Renal pelvis (tissue), 1 donor: ENCODE measurements at regions not wholly inside any gene's neighbourhood (a gene's known extent, or its start where the extent isn't known, plus 50 kb on each side); places are given as distances from the start of the nearest gene placed in this dataset.

Experiments
- DNase-seq: peaks from one replicate; pipeline ENCODE4 v3.0.0-alpha.2; 2013

DNA sequence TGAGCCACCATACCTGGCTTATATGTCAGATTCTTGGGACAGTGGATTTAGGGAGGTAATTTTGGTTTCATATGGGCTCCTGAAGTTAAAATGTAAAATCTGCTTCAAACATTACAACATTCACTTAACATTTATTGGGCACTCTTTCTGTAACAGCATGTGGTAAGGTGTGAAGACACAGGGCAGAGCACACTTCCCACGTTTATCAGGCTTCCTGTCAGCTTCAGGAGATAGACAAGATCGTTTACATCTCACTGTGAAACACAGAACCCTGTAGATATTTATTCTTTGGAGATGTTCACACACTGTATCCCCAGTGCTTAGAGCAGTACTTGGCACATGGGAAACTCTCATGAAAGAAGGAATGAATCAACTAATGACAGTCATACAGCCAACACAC lies 426.0 kb upstream of the RARB start:
- DNase-seq, result no peak

DNA sequence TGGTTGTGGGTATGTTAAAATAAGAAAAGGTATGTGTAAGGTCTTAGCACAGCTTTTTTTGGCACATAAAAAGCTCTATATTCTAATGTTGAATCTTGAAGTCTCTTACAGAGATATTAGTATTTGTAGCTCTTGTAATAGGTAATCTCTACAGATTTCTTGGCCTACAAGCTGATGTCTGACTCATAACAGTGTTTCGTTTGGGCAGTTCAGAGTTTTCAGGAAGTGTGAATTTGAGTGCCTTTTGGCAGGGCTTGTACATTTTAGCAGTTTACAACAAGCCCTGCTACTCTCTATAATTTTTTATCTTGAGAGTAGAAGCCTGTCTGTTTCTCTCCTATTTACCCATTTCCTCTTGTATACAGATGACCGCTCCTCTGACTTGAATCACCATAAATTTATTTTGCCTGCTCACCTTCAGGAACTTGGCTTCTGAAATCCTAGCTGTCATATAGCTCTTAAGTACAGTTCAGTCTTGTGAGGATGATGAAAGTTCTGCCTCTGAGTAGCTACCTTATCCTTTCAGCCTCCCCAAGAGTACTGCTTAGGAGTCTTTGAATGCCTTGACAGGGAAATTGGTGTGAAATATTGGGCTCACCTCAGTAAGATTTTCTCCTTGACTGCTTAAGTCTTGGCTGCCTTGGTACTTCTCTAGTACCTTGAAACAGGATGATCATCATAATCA lies 419.9 kb upstream of the RARB start:
- peak; percentile 16 for DNase-seq

DNA sequence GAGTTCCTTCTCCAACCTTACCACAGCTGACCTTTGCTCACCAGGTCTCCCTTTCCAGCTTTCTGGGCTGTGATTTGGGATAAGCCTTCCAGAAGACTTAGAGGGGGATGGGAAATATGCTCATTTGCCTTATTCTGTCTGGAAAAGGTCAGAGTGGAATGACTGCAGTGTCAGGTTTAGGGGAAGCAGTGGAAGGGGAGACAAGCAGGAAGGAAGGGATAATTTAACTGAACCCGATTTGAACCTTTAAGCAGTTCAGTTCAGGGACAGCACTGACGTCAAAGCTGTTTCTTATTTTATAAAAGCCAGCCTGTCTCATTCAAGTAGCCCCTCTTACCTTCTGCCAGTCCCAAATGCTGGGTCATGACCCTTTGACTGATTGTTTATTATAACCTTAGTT lies 418.4 kb upstream of the RARB start:
- DNase-seq, result peak; percentile 40

DNA sequence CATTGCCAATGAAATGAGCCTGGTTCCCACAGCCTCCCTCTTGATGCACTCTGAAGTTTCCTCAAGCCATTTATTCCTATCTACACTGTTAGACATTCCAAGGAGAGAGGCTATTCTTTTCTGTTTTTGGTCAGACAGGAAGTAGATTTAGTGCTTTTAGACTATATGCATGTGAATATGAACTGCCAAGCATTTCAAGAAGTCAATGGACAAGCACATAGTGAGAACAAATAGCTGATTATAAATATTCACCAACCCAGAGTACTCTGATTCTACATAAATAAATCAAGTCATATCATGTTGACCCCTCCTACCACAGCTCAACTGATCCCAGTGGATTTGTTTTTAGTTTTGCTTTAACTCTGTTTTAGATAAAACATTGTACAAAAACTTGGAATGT lies 412.5 kb upstream of the RARB start:
- no peak for DNase-seq

DNA sequence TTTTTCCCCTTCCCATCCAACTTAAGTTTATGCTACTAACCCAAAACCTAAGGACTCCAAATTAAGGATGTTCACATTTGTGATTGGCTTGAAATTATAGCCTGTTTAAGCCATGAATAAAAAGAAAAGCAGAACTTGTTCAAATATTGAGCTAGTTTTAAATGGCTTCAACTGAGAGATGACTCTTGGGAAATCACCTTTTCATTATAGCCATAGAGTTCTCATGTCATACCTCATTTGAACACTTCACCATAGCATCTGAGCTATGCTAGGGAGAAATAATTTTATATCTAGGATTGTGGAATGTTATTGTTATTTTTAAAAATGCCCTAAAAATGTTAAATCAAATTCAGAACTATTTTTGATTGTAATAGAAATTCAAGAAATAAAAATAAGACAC lies 409.2 kb upstream of the RARB start:
- no peak for DNase-seq

DNA sequence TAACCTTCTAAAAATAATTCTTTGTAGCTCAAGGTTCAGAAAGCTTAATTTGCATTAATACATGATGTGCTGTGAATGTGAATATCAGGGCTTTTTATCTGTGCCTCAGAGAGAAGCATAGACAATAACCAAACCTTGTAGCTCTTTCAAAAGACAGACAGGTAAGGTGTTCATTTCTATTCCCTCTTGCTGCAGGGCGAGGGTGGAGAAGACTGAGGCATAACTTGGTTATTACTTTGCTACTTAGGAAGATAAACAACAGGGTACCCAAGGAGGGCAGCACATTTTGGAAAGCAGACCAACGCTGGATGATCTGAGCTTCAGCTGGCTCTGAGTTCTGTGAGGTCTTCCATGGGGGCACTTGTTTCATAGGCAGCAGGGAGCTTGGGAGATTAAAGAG lies 408.6 kb upstream of the RARB start:
- no peak for DNase-seq

DNA sequence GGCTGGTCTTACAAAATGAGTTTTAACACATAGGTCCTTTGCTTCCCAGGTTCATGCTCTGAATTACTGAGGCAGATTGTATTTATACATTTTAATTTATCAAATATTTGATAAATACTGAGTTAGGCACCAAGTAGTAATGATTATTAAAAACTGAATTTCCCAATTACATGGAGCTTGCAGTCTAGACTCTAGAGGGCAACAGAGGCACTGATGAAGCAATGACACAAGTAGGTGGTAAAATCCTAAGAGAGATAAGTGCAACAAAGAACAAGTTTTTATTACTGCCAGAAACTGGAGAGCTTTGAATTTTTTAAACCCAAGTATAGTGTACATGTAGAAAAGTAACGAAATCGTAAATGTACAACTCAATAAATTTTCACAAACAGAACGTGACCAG lies 406.2 kb upstream of the RARB start:
- no peak for DNase-seq

DNA sequence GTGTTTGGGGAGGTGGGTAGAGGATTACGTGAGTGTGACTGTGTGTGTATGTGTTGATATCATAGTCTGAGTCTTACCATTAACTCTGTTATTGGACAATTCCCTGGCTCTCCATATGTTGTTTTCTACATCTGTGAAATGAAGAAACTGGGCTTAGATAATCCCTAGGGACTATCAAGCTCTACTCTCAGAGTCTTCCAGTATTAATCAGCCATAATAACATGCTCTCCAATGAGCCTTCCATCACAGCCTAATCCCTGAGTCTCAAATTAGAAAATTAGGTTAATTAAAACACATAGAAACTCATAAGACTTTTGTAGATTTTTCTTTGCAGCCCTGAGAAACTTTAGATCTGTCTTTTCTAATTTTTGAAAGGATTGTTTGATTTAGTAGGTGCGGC lies 404.2 kb upstream of the RARB start:
- DNase-seq, result no peak

DNA sequence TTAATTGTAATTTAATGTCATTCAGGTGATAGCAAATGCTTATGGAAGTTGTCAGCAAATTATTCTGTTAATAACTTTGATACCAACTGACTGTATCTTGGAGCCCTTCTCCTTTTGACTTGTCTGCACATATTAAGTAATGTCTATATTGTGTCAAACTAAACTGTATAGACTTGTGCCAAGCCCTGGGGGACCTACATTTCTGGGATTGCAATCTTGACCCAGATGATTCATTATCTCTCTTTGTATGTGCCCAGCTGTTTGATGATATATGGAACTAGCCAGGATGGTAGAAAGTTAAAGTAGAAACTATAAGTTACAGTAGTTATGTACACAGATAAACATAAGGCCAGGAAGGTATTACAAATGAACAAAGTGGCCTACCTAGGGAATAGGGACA lies 402.8 kb upstream of the RARB start:
- no peak for DNase-seq

DNA sequence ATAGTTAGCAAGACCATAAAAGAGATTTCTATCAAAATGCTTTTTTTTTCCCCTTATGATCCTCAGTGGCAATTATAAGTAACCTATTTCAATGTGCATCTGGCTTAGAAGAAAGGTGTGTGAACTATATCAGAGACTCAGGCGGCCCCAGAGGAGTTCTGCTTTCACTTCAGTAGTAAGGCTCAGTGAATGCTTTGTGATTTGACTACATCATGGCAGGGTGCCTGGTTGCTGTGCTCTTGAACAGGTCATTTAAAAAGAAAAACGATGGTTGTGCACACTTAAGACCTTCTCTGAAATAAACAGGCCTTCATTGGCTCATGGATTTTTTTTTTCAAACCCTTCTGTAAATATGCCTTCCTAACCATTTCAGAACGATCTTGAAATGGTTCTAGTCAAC lies 400.4 kb upstream of the RARB start:
- DNase-seq, result peak; percentile 51

DNA sequence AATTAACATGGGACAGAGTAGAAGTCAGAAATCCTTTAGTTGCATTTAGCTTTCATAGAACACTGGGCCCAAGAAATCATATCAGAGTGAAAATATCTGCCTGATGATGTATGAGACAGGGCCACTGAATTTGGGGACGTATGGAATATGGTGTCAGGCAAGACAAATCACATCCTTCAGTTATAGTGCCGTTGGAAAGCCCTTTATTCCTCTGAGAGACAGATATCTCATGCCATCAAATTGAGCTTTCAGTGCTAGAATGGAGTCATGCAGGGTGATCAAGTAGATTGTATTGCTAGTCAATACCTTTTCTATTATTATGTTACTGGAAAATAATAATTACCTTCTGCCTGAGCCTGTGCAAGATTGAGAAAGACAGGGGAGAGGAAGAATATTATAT lies 398.2 kb upstream of the RARB start:
- no peak for DNase-seq

DNA sequence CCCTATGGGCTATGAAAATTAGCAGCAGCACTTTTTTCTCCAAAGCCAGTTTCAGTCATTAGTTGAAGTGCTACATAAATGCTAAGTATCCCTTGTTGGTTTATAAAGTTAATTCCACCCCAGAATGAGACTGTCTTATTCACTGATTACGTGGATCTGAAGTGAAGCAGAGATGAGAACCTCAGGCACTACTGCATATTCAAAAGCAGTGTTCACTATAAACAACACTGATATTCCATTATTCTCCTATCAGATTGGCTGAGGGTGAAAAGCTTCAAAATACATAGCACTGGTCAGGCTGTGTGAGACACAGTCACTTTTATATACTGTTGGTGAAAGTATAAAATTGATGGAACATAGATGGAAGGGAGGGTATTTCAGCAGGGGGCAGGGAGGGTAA lies 395.7 kb upstream of the RARB start:
- DNase-seq, result no peak

DNA sequence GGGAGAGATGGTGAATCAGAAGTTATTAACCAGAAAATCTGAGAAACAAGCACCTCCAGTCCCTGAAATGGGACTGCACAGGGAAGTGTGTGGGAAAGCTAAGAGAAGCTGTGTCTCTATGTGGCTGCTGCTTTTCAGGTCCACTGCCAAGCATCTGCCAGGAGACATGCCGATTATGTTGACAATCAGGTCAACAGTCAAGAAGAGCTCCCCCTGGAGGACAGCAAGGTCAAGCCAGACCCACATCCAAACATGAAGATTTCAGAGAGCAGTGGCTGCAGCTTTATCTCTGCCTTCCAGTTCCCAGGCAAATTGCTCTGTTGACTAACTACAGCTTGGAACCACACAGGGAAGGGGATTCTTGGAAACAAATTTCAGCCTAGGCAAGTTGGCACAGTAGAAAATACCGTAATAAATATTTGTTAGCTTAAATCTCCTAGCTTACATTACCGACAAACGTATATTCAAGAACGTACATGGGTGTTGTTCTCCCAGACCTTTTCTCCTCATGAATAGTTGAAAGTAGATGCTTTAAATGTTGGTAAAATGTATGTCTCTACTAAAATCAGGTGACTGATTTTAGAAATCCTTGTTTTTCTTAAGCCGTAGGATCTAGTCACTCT lies 394.5 kb upstream of the RARB start:
- DNase-seq, result no peak

DNA sequence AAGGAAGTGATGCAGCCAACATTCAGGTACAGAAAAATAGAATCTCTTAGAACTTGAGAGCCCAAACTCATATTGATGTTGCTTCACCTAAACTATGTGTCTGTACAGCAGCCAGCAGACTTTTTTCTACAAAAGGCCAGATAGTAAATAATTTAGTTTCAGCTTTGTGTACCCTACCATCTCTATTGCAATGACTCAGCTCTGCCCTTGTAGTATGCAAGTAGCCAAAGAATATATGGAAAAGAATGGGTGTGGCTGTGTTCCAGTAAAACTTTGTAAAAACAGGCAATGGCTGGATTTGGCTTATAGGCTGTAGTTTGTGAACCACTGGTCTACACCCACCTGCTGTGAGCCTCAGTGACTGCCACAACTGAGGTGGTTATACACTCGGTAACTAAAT lies 392.5 kb upstream of the RARB start:
- DNase-seq, result no peak

DNA sequence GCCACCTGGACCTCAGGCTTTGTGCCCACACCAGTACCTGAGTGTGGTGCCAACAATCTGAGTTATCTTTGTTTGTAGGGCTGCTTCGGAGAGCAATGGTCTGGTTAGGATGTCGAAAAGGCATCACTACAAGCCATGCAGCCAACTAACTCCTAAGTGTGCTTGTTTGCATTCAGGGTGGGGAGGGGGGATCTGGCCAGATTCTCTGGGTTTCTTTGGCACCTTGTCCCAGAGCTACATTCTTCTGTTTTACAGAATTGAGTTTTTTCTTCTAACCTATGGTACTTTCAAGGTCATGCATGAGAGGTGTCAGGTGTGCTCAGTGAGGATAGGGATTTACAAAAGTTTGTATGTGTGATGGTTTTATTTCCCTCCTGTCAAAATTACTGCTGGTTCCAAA lies 391.4 kb upstream of the RARB start:
- no peak for DNase-seq

DNA sequence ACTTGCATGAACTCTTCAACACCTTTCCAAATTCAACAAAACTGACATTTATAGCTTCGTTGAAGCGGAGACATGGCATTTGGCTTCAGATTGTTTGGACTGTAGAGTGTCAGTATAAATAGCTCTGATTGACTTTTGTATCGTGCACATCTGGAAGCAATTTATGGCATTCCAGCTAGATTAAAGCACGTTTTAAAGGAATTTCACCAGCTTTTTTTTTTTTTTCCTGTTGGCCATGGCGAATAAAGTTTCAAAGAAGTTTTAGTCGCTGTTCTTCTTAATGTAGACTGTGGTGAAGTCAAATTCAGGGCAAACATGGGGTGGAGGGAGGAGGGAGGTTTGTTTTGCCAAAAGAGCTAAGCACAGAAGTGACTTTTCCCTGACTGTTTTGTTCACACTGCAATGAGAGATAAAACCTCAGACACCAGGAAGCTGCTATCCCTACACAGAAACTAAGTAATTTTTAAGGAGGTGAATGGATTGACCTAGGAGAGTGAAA lies 391.0 kb upstream of the RARB start:
- peak; percentile 72 for DNase-seq

DNA sequence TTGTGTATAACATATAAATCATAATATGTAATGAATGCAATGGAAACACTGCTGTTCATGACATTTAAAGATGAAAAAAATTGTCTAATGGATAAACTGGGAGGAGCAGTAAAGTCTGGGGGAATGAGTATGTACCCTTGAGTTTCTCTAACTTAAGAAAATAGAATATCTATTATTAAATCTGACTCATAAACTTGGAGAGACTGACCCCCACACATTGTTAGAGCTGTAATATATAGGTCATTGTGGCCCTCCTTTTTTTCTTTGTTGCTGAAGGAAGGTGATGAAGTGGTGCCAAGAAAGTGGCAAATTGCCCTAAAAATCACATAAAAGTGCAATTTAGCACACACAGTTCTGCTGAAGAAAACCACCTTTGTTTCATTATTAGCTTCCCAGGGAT lies 389.8 kb upstream of the RARB start:
- DNase-seq, result no peak

DNA sequence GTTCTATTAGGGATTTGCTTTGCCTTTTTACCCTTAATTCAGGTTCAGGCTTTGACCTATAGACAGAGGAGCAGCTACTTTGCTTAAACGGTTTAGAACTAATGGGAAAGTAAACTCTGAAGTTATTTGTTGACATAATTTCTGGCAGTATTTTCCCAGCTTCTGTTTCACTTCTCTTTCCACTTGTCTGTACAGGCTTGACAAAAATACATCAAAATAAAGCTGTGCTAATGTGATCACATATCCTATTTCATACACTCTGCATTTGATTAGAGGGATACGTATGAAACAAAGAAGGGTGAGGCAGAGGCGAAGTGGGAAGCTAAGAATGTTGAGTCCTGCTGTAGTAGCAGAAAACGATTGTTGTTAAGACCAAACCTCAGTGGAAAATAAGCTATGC lies 389.1 kb upstream of the RARB start:
- no peak for DNase-seq

DNA sequence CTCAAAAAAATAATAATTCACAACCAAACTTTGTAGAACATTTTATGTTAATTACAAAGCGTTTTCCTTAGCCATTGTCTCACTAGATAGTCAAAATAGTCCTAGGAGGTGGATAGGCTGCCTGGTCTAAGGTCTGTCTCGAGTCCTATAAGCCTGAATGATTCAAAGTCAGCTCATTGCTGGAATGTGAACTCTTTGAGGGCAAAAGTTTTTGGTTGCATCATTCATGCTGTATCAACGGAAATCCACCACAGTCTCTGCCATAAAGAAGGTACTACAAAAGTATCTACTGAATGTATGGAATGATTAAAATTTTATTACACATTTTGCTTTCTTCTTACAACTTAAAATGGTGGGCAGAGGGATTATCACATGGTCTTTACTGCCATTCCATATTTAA lies 387.3 kb upstream of the RARB start:
- no peak for DNase-seq

DNA sequence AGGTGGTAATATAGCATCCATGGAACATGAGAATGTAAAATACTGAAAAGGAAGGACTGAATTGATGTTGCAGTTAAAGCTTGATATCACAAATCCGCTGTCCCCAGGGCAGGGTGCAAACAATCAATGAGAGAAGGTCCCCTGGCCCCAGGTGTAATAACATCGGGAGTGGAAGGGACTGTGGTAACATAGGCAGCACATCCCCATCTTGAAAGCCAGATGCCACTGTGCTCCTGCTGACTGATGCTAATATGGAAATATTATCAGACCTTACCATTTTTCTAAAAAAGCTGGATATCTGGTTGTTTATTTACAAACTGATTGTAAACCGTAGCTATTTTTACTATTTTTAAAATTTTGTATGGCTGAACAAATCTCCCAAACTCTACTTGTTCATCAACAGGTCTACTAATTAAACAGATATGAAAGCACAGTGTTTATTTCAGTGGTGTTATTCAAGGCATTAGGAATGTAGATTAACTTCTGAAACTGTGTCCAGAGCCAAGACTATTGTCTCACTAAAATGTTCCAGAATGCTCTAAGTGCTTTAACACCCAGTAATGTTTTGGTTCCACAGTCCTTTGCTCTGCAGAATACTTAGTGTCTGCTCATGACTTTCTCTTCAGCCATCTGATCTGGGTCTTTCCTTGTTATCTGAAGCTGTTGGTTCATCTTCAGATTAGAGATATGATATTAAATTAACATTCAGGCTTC lies 386.0 kb upstream of the RARB start:
- DNase-seq, result no peak

DNA sequence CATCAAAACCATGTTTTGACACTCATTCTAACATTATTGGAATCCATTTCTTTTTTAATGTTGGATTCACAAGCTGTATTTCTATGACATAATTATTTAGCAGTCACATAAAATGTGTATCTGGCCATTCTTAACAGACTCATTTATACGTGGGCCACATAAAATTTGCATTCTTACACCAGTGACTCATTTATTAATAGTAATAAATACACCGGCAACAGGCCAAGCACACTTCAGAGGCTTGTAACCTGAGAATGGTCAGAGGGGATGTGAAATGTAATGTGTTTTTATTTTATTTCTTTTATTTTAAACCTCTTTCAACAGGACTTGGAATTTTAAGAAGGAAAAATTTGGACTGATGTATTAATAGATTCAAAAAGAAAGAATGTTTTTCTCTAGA lies 384.9 kb upstream of the RARB start:
- DNase-seq, result no peak

DNA sequence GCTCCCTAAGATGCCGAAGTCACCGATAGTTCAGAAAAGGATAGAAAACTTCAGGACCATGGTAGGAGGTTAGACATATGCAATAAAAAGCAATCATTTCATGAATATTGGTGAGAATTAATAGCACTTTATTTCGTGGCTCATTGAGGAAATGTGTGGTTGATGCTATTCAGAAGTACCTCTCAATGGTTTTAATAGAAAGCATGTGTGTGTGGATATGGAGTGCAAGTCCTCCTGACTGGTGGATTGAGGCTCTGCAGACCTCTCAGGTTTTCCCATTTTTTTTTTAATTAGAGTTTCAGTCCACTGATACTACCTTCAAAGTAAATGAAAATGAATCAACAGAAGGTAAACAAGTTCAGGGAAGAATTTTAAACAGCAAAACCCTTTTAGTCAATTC lies 384.3 kb upstream of the RARB start:
- no peak for DNase-seq
